Body of pancreas (tissue), 4 donors: ENCODE measurements at regions not wholly inside any gene's neighbourhood (a gene's known extent, or its start where the extent isn't known, plus 50 kb on each side); places are given as distances from the start of the nearest gene placed in this dataset.

Experiments used
- ATAC-seq: fragments of 150-250 bp; one replicate; pipeline ENCODE4 v1.9.1; 2016
- DNase-seq, 4 donors: peaks; one replicate each; pipeline ENCODE4 v3.0.0-alpha.2; 2019
- H3K27ac ChIP-seq, 4 donors: fragments of 200-600 bp; sonication (generic); 1 replicate in 3 of 4; 2 replicates in 1 of 4; pipeline versions ENCODE4 v1.5.1 to v1.6.1; 2016 to 2019; ENCODE audit warnings: mild to moderate bottlenecking in 1 of 4, mixed read lengths in 1 of 4, moderate library complexity in 1 of 4
- H3K27me3 ChIP-seq, 2 donors: fragments of 200-600 bp; sonication (generic); one replicate each; pipeline ENCODE4 v1.6.0; 2016; ENCODE audit warnings: mild to moderate bottlenecking in 1 of 2
- H3K36me3 ChIP-seq, 2 donors: fragments of 200-600 bp; sonication (generic); replicated peaks in 1 of 2; 2 replicates each; pipeline ENCODE4 v1.5.1; 2016; ENCODE audit warnings: low read depth in 2 of 2; ENCODE audit not compliant: insufficient read depth in 1 of 2
- H3K4me1 ChIP-seq: fragments of 200-600 bp; sonication (generic); one replicate; pipeline ENCODE4 v1.6.0; 2016
- H3K4me3 ChIP-seq, 2 donors: fragments of 200-600 bp; sonication (generic); 1 replicate in 1 of 2; 2 replicates in 1 of 2; pipeline ENCODE4 v1.5.1; 2016 to 2019
- H3K9me3 ChIP-seq, 3 donors: fragments of 200-600 bp; sonication (generic); 1 replicate in 2 of 3; 2 replicates in 1 of 3; pipeline ENCODE4 v1.5.1; 2016
- POLR2A ChIP-seq, 3 donors: fragments of 450-650 bp; IDR thresholded peaks; one replicate each; pipeline ENCODE4 v1.6.1; 2016; ENCODE audit warnings: antibody characterized with exemption in 3 of 3, mild to moderate bottlenecking in 2 of 3
- WGBS, 2 donors: methylation state at CpG; one replicate each; pipeline ENCODE4 v1.1.5; 2017; 5-methylcytosine and 5-hydroxymethylcytosine counted together
- intact Hi-C: fragments of 100-400 bp; cut with DNase I; formaldehyde crosslinking; loops from one replicate; pipeline ENCODE4 v1.15.1; 2023
- TF ChIP-seq, protein P1 (sequence below), 7 experiments: fragments of 450-650 bp in 4 of 7; fragments of 200-600 bp in 3 of 7; sonication (generic) in 3 of 7; IDR thresholded peaks; one replicate each; pipeline ENCODE4 v1.5.1; 2016 to 2019; ENCODE audit warnings: antibody characterized with exemption in 7 of 7

DNA sequence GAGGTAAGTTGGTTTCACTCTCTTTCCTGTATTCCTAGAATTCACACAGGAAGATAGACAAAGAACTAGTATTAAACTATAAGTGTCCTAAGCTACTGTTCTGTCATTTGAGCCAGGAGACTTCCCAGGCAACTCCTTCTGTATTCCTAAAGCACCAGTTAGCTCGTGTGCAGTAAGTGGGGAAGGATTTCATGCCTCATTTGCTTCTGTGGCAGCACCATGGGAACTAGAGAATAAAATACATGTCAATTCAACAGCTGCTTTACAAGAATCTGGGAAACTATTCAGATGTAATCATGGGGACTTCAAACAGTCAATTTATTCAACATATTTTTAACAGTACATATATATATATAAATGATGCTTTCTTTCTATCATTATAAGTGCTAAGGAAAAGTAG is 762.3 kb downstream of the PRELID2 start:
- Histone ChIP-seq H3K4me1 (no peaks in the 10 kb centered on the region), H3K36me3 (no peaks in the 10 kb centered on the region), H3K9me3 (no peaks in the 10 kb centered on the region), H3K27me3 (no peaks in the 10 kb centered on the region), H3K4me3 (no peak overlapping the region), H3K27ac (no peak overlapping the region)
- DNase-seq, result no peak
- no peak for ATAC-seq
- WGBS, 2 donors, result 59 to 63% methylated on average over 1 of the region's 1 CpG
- intact Hi-C loops, result no loop called here
- TF ChIP-seq, protein P1, sequence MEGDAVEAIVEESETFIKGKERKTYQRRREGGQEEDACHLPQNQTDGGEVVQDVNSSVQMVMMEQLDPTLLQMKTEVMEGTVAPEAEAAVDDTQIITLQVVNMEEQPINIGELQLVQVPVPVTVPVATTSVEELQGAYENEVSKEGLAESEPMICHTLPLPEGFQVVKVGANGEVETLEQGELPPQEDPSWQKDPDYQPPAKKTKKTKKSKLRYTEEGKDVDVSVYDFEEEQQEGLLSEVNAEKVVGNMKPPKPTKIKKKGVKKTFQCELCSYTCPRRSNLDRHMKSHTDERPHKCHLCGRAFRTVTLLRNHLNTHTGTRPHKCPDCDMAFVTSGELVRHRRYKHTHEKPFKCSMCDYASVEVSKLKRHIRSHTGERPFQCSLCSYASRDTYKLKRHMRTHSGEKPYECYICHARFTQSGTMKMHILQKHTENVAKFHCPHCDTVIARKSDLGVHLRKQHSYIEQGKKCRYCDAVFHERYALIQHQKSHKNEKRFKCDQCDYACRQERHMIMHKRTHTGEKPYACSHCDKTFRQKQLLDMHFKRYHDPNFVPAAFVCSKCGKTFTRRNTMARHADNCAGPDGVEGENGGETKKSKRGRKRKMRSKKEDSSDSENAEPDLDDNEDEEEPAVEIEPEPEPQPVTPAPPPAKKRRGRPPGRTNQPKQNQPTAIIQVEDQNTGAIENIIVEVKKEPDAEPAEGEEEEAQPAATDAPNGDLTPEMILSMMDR (IDR thresholded peaks at IDR 0.05), result no peak
- TF ChIP-seq POLR2A (IDR thresholded peaks at IDR 0.05), result no peak

DNA sequence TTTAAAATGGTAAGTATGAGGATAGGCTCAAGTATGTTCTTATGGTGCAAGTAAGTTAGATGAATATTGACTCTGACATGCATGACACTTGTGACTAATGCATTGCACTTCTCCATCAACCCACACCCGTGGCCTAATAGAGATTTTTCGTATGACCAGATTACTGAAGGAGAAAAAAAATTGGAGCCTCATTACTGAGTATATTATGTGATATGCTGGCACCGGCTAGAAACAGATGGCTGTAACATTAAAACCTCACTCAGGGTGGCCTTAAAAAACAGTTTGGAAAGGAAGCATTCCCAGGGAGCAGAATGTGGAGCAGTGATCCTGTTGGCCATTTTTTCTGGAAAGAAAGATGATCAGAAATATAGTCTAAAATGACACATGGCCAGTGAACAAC is 766.4 kb downstream of the PRELID2 start:
- Histone ChIP-seq H3K27ac (no peak overlapping the region), H3K36me3 (no peaks in the 10 kb centered on the region), H3K9me3 (no peaks in the 10 kb centered on the region), H3K27me3 (no peaks in the 10 kb centered on the region), H3K4me1 (no peaks in the 10 kb centered on the region), H3K4me3 (no peak overlapping the region)
- WGBS, 2 donors, result 75 to 81% methylated on average over 3 of the region's 3 CpGs
- no peak for DNase-seq
- TF ChIP-seq POLR2A (IDR thresholded peaks at IDR 0.05), result no peak
- TF ChIP-seq, protein P1 (IDR thresholded peaks at IDR 0.05), result no peak
- intact Hi-C loops, result no loop called here
- ATAC-seq, result no peak

DNA sequence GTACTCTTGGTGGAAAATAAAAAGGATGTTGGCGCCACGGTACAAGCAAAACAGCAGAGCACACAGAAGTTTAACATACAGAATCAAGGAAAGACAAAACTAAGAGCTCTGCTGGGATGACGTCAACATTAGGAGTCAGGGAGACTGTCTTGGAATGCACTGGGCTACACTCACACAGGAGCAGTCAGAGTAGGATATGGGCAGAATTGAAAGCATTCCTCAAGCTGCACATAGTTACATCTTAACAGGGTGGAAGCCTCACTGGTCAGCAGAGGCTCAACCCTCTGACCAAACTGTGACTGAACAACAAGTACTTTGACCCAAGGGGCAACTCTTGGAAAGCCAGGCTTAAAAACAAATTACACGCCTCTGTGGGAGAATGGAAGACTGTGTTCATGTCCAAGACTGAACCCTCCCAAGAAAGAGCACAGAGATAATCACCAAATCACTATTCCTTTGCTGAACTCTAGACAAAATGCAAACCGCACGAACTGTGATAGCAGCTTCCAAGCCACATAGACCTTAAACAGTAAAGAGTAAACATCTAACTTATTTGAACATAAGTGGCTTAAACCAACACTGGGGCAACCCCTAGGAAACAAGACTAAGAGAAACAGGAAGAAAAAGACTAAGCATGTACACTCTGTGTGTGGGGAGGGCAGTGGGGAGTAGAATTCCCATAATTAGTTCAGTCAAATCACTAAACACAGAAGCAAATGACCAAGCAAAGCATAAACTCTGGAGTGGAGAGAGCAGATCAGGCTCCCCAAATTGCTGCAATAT is 772.7 kb downstream of the PRELID2 start:
- Histone ChIP-seq H3K27me3 (no peaks in the 10 kb centered on the region), H3K36me3 (no peaks in the 10 kb centered on the region), H3K27ac (no peak overlapping the region), H3K4me1 (no peaks in the 10 kb centered on the region), H3K9me3 (no peaks in the 10 kb centered on the region), H3K4me3 (no peak overlapping the region)
- TF ChIP-seq, protein P1 (IDR thresholded peaks at IDR 0.05), result no peak
- no peak for TF ChIP-seq POLR2A (IDR thresholded peaks at IDR 0.05)
- WGBS, 2 donors, result 66 to 81% methylated on average over 6 of the region's 6 CpGs
- intact Hi-C loops, result no loop called here
- DNase-seq (no peak), ATAC-seq (no peak)

DNA sequence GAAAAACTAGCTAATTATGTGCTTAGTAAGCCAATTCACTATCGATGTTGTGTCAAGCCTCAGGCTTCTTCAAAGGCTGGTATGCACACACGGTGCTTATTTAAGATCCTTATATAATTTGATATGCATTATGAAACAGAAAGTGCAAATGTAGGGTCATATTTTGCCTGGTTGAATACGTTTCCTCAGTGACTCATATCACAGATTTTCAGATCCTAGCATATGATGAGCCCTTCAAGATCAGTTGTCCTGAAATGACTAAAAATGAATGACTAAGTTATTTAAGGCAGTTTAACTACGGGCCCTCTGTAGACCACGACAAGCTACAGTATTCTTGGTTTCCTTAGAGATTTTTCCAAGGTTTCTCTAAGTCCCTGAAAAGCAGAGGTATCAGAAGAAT is 778.3 kb downstream of the PRELID2 start:
- no peaks in the 10 kb centered on the region for H3K27me3 ChIP-seq
- no peak overlapping the region for H3K4me3 ChIP-seq
- H3K36me3 ChIP-seq, result no peaks in the 10 kb centered on the region
- ATAC-seq (no peak), DNase-seq (no peak)
- H3K27ac ChIP-seq, result no peak overlapping the region
- no peaks in the 10 kb centered on the region for H3K9me3 ChIP-seq
- intact Hi-C loops, result no loop called here
- 43 to 56% methylated on average over 5 of the region's 5 CpGs for WGBS, 2 donors
- TF ChIP-seq, protein P1 (IDR thresholded peaks at IDR 0.05), result no peak
- no peak for TF ChIP-seq POLR2A (IDR thresholded peaks at IDR 0.05)
- H3K4me1 ChIP-seq, result no peaks in the 10 kb centered on the region

DNA sequence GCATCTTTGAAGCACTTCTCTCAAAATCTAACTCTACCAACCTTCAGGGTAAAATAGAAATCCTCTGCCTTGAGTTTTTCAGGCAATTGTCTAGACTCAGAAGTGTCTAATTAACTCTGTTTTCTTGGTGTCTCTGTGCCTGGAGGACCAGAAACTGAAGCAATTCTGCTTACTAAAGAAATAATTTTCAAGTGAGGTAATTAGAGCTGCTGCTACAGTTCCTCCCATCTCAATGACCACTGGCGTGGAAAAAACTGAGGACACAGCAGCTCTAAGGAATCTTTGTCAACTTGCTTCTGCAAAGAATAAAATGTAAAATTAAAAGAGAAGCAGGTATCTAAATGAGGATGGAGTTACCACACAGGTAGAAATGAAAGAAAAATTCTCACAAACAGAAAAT is 785.0 kb downstream of the PRELID2 start:
- no peak for TF ChIP-seq POLR2A (IDR thresholded peaks at IDR 0.05)
- TF ChIP-seq, protein P1 (IDR thresholded peaks at IDR 0.05), result no peak
- no peaks in the 10 kb centered on the region for H3K4me1 ChIP-seq

More for the DNA sequence above, 785.0 kb downstream of the PRELID2 start:
- DNase-seq, result no peak
- Histone ChIP-seq H3K27ac (no peak overlapping the region), H3K36me3 (no peaks in the 10 kb centered on the region), H3K9me3 (no peaks in the 10 kb centered on the region), H3K27me3 (no peaks in the 10 kb centered on the region), H3K4me3 (no peak overlapping the region)
- 76 to 84% methylated on average over 1 of the region's 1 CpG for WGBS, 2 donors
- intact Hi-C loops, result no loop called here
- ATAC-seq, result no peak
